GM18861 (cell line): ENCODE measurements at regions not wholly inside any gene's neighbourhood (a gene's known extent, or its start where the extent isn't known, plus 50 kb on each side); places are given as distances from the start of the nearest gene placed in this dataset.

Experiments
- ATAC-seq: cut with Tn5 transposase; IDR thresholded peaks from one replicate; pipeline ENCODE4 v1.9.1; 2021; ENCODE audit not compliant: unreplicated experiment

GRCh38 chr3:193946945-193947344 lies 189.0 kb upstream of the HES1 start:
- no peak for ATAC-seq

GRCh38 chr3:193947596-193947995 lies 188.4 kb upstream of the HES1 start:
- no peak for ATAC-seq

GRCh38 chr3:193948459-193948858 lies 187.5 kb upstream of the HES1 start:
- ATAC-seq: no peak

DNA sequence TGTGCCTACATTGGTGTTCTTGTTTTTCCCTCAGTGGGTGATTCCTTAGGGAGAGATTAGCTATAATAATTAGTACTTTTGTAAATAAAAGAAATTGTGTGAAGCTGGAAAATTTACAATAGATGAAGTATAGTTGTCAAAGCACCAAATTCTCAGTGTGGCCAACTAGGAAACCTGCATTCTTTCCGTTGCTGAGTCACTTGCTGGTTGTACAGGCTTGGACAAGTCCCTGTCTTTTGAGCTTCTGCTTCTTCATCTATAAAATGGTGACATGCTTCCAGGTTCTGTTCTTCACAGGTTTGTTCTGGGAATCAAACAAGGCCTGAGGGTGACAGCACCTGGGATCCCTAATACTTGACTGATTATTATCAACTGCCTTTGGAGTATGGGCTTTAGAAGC lies 184.1 kb upstream of the HES1 start:
- ATAC-seq: no peak

DNA sequence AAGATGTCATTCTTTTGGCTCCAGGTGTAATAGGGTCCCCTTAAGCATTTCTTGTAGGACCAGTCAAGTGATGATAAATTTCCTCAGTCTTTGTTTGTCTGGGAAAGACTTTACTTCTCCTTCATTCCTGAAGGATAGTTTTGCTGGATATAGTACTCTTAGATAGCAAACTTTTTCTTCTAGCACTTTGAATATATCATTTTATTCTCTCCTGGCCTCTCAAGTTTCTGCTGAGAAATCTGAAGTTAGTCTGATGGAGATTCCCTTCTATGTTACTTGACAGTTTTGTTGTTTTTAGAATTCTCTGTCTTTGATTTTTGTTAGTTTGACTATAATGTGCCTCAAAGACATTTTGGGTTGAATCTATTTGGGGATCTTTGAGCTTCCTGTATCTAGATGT lies 181.2 kb upstream of the HES1 start:
- no peak for ATAC-seq

GRCh38 chr3:193955719-193956118 lies 180.2 kb upstream of the HES1 start:
- no peak for ATAC-seq

DNA sequence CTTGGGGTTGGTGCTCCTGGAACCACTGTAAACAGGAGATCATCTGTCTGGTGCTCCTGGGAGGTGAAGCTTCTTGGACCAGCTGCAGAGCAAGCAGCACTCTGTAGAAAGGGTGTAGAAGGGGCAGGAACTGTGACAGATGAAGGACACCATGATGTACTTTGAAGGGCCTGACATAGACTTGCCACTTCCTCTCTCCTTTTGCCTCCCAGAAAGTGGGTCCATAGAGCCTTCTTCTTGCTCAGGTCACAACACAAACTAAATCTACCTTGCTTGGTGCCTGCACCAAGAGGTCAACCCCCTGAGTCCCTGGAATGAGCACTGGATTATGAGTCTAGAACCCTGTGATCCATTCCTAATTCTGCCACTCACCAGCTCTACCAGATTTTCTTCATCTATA lies 176.1 kb upstream of the HES1 start:
- no peak for ATAC-seq

GRCh38 chr3:193960487-193961274 lies 175.3 kb upstream of the HES1 start:
- ATAC-seq: no peak

DNA sequence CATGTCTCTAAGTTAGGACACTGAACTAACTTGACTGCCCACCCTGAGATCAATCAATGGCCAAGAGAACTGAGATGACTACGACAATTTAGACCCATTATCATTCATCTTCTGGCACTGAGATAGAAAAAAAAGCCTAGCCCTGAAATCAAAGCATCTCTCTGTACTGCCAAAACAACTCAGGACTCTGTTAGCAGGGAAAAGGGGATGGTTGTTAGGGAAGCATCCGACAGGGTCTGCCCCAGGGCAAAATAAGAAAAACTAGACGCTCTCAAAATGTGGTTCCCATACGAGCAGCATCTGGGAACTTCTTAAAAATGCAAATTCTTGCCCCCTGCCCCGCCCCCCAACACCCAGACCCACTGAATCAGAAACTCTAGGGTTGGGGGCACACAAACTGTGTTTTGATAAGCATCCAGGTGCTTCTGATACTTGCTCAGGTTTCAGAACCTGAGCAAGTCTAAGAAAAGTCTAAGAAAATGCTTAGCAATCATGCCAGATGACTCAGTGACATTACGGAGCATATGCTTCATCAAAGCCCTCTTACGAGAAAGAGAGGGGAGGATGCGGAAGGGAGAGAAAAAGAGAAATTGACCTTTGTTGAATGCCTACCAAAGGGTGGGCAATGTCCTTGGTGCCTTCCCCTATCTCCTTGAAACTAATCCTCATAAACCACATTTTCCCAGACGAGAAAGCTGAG lies 172.8 kb upstream of the HES1 start:
- no peak for ATAC-seq

DNA sequence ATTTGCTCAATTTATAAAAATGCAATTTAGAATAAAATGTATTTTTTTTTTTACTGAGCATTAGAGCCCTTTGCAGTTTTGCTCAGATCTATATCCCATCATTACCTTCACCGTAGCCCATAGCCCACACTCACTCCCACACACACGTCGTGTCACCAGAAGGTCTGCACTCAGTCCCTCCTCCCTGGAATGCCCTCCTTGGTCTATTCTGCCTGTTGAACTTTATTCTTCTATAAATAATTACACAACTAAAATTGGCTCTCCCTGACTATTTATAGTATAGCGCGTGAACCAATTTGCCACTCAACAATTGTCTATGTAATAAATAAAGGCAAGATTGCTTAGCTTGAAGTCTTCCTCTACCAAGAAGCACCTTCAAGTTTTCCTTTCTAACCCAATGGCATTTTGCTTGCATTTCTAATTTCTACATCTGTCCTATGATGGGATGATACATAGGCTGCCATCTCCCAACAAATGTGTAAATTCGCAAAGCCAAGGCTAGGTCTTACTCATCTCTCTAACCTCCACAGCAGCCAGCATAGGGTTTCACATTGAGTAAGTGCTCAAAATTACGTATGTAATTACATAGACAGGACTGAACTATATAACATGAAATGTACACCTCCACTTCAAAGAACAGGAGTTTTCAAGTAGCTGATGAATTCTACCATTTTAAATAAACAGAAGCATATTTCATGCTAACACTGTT lies 172.0 kb upstream of the HES1 start:
- ATAC-seq: no peak

DNA sequence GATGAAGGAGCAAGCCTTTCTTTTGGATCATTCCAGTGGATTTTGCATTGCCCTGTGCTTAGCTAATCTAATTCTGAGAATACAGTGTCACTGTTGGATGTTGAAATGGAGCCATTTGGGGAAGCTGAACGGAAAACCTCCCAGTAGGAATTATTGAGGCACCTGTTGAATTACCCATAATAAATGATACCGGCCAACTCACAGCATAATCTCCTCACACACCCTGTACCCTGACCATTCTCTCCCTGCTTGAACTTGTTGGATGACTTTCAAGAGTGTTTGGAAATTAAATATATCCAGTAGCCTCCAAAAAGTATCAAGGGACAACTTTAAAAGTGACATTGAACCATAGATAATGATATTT lies 171.4 kb upstream of the HES1 start:
- ATAC-seq: no peak

DNA sequence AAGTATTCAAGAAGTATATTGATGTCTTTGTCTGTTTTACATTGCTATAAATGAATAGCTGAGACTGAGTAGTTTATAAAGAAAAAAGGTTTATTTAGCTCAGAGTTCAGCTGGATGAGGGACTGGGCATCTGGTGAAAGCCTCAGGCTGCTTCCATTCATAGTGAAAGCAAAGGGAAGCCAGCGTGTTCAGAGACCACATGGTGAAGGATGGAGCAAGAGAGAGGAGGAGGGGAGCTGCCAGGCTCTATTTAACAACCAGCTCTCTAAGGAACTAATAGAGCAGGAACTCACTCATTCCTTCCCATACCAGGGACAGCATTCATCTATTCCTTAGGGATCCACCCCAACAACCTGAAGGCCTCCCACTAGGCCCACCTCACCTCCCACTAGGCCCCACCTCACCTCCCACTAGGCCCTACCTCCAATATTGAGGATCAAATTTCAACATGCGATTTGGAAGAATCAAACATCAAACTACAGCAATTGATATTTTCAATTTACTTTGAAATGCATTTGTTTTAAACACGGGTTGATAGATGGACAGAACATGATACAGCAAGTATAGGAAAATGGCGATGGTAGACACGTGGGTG lies 167.5 kb upstream of the HES1 start:
- ATAC-seq: no peak

GRCh38 chr3:193970131-193970772 lies 165.7 kb upstream of the HES1 start:
- peak; percentile 42 for ATAC-seq

DNA sequence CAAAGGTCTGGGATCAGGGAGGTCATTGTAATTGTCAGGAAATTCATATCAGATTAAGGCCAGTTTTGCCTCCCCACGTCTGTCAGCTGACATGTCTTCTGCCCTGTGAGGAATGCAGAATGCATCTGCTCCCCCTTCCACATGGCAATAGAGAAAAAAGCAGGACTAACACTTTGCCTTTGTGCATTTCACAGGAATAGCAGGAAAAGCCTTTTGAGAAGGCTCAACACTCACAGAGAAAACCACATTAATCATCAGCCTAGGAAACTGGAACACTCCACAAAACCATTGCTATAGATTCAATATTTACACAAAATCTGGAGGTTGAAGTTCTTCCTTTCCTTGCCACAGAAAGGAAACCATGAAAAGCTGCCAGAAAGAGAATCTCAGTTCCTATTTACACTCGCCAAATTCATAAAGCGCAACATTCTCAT lies 165.2 kb upstream of the HES1 start:
- no peak for ATAC-seq

DNA sequence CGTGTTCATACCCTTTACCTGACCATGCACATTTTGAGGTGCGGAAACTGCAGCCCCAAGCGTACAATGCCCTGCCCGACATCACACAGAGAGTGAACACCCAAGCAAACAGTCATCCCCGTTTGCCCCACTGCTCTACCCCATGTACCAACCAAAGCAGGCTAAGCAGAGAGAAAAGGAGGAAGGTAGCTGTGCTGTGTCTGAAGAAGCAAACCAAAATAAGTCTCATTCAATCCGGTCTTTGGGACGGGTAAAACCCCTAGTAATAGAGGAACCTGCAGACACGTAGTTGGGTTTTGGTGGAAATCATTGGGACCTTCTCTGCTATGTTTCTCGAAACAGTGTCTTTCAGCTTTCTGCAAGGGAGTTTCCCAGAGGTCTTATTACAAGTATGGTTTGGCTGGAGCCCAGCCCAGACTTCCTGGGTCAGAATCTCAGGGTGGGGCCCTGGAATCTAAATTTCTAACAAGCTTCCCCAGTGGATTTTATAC lies 164.6 kb upstream of the HES1 start:
- ATAC-seq: peak; percentile 74

DNA sequence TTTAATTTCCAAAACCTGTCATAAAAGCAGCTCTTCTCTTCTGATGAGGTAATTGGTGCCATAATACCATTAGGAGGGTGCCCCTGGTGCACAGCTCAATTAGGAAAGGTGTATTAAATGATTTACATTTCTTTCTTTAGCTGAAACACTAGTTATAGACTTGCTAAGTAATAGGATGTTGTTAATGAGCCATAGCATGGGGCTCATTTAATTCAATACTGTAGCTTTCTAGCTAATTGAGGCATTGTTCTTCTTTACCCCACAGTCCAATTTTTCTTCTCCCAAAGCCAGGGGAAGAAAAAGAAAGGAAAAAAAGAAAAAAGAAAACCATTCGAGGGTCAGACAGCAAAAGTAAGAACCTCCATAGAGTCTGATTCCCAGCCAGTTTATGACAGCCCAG lies 164.0 kb upstream of the HES1 start:
- no peak for ATAC-seq

- no peak for ATAC-seq
Observed at GRCh38 chr3:193972832-193973231, 163.1 kb upstream of the HES1 start.

DNA sequence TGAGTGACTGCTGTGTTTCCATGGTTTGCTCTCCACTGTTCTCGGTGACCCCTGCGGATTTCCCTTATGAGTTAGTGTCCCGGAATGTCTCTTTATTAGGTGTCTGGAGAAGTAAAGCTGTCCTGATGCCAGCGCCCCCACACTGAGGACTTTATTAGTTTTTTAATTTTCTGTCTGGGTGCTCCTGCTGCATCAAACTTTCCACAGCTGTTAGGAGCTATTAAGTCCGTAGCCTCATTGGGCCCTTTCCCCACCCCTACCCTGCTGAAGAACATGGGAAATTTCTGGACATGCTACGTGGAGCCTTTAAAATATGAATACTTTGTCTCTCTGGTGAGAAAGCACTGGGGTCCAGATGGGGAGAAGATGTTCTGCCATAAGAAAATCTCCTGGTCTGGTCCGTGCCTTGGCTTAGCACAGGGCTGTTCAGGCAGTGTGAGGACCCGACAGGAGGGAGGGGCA lies 161.7 kb upstream of the HES1 start:
- no peak for ATAC-seq

DNA sequence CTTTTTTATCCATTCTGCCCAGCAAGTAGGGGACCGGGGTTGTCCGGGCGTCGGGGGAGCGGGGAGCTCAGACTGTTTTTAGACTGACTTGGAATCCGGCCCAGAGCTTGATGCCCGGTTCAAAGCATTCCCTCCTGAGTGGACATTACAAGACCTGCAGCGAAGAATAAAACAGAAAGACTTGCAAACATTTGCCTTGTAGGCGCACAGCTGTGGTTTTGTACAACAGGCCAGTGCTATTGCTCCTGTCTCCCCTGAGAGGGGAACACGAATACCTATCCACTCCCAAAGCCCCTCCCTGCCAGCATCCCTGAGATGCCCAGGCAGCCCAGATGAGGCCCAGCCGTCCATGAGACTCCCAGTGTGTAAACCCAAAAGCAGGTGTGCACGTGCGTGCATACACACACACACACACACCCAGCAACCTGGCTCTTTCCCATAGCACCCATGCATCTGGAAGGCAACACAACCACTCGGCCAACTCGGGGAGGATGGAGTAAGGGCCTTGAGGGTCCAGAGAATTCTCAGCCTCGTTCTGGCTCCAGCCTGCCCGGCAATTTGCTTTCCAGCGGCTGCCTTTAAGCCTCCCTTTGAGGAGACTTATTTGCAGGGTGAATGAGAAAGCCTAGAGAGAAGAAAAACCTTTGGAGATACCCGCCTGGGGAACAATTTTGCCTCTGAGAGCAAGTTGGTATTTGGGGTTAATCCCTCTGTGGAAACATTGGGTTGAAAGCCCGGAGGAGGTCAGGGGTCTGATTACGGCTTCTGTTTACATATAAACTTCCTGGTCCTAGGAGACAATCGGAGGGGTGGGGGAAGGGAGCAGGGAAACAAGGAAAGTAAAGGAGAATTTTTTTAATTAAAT lies 161.0 kb upstream of the HES1 start:
- no peak for ATAC-seq

- ATAC-seq: no peak
Observed at GRCh38 chr3:193977622-193978021, 158.3 kb upstream of the HES1 start.
